ENCODE measurements at regions not wholly inside any gene's neighbourhood (a gene's known extent, or its start where the extent isn't known, plus 50 kb on each side); places are given as distances from the start of the nearest gene placed in this dataset.
"Not testable (repeated sequence)": the region's sequence is repeated elsewhere in the genome, so short reads cannot be mapped to it uniquely, and the experiment has no call there.

DNA sequence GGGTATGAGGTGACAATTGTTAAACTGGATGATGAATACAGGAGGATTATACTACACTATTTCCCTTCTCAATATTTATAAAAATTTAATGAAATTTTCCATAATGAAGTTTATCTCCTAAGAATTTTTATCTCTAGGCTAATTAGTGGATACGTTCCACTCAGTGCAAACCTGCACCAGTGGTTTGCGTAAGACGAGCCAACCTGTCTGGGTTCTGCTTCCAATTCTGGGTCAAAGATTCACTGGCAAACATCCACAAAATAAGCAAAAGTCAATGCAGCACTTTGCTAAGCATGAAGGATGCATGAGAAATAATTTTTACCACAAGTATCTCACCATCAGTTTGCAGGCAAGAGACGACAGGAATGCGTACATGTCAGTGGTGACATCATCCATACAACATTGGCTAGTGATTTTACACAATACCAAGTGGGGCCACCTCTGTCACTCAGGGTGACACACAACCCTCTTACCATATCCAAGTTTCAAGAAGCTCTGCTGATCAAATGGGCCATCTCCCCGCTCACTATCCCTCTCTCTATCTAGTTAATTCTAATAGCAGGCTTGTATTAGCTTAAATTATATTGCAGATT, 51.7 kb downstream of the FAM50B start:
- DNase-seq: no peak

DNA sequence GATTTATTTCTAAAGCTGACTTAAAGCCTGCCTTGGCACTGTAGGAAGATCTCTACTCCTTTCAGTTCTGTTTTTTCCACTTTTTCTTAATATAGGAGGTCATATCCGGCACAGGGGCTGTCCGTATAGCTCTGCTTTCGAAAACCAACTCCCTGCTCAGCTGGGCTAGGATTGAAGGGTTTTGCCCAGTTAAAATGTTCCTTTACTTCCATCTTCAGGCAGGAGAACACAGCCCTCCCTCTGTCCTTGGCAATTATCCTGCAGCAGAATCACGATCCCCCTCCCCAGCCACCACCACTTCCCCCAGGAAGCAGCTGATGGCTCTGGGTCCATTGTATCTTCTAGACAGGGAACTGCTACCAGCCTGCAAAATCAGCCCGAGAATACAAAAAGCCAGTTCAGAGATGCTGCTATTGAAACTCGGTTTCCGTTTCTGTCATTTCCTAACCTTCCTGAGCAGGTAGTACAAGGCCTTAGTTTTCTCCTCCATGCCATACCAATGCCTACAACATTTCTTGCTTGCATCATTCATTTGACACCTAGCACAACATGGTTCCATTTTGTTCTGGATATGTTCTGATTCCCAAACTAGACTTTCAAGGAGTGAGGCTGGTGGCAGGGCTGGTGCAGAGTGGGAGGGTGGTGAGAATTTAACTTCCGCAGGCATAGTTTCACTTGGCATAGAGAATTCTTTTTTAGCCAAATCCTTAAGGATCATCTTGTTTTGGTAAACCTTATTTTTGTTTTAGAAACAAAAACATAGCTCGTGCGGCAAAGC, 53.9 kb downstream of the FAM50B start:
- no peak for DNase-seq

DNA sequence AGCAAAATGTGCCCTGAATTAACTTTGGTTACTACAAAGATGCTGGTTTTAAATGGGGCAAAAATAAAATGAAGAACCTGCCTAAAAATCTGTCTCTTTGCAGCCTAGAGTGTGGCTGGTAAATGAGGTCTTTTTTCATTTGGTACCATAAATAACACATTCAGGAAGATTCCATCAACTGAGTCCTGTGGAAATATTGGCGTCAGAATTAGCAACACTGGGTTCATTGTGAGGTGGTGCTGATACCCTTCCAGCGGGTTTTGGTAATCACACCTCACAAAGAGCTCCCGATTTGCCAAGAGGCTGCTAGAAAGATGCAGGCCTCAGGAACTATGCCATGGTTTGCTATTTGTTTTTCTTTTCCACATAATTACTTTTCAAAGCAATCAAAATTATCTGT, 55.3 kb downstream of the FAM50B start:
- no peak for DNase-seq

DNA sequence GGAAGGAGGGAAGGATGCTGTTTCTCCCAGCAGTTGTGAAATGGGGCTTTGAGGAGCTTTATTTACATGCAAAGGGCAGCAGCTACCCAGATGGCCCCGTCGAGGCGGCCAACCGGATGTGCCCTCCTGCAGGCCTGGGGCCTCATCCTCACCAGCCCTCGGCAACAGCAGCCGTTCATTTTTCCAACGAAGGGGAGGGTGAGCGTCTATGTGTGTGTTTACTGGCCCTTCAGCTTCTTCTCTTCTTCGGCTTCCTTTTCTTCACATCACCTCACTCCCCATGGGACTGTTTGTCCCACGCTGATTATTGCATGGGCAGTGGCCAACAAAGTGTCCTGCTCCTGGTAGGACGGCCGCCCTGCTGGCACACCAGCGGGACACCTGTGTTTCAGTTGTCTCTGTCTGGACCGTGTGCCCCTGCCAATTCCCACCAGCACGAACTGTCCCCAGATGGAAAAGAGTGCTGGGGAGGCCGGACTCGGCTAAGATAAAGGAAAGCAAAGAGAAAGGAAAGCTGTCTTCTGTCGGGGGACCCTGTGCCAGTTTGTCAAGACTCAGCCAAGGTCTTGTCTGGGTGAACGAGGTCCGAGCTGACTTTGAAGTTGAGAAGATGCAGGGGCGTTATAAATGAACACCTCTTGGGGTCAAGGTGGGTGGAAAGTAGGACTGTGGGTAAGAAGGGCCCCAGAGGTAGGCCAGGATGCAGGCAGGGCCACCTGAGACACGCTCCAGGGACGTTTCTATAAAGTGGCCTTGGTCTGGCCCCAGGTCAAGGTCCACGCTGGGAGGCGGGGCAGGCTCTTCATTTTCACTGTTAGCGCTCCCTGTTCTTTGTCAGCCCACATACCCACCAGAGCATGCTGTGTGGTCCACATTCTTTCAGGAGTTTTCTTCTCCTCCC, 57.0 kb downstream of the FAM50B start:
- no peak for DNase-seq

DNA sequence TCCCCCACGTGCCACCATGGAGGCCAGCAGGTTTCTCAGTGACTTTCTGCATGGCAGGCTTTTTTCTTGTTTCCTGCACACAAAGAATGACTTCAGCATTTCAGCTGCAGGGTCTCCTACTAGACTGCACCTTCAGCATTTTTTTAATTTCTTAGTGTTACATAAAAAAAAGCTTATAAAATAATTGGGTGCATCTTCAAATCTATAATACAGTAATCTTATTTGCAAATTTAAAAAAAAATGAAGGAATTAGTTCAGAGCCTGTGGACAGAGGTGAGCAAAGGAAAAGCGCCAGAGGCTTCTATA, 57.6 kb downstream of the FAM50B start:
- DNase-seq: no peak

DNA sequence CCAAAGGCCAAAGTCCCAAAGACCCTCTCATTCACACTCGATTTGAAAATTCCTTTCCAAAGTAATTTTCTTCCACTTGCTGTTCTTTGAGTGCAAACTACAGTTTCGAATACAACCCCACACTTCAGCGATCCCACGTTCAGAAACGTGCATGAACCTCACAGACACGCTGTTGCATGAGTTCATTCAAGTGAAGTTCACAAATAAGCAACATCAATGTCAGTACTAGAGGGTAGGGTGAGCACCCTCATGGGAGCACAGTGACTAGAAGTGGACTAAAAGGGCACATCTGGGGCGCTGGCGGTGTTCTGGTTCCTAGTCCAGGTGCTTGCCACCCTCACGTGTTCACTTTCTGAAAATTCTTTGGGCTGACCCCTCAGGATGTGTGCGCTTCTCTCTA, 59.0 kb downstream of the FAM50B start:
- no peak for DNase-seq

DNA sequence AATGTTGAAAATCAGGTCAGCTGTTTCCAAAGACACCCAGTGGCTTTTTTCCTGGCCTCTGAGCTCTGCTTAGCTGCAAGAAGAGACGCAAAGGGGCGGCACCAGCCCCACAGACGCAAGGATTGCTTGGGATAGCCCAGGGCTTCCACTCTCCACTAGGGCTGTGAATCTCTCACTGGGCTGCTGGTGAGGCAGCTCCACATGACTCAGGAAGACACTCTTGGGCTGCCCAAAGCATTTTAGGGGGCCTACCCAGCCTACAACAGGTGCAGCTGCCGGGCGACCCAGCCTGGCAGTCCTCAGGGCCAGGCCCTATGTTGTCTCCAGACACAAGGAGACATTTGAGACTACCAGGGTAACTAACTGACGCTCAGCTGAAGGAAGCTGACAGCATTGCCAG, 59.8 kb downstream of the FAM50B start:
- DNase-seq: no peak

DNA sequence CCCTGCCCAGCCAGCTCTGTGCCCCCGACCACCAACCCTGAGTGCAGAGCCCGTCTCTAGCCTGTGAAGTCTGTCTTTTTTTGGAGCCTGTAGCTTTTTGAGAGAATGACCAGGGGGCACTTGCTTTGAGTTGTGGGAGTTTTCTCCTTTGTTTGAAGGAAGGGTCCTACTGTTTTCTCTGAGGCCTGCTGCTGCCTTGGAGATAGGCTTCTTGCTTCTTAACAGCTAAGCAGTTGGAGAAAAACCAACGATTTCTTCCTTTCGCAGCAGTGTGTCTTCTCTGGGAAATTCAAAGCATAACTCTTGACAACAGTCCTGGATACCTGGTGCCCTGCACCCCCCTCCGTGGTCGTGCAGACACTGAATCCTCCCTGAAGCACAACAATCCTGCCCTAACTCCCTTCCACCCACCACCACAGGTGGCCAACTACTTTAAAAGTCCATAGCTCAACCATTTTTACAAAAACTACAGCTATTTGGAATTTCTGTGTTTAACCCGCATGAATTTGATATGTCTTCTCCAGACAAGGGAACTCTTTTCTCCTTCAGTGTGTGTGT, 61.0 kb downstream of the FAM50B start:
- no peak for DNase-seq

DNA sequence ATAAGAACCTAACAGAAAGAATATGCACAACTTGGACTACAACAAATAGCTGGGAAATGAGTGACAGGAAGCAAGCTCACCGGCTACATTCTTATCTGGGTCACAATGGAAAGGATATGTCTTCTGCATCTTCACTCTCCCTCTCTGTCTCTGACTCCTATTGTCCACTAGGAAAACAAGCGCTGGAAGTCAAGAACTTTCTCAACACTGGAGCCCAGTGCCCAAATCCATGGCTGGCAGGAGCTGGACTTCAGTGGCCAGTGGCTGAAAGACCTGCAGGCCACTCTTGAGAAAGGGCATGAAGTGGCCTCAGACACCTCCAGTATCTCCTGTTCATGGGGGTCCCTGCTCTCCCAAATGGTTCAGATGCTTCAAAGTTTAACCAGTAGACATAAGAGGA, 62.0 kb downstream of the FAM50B start:
- DNase-seq: no peak

DNA sequence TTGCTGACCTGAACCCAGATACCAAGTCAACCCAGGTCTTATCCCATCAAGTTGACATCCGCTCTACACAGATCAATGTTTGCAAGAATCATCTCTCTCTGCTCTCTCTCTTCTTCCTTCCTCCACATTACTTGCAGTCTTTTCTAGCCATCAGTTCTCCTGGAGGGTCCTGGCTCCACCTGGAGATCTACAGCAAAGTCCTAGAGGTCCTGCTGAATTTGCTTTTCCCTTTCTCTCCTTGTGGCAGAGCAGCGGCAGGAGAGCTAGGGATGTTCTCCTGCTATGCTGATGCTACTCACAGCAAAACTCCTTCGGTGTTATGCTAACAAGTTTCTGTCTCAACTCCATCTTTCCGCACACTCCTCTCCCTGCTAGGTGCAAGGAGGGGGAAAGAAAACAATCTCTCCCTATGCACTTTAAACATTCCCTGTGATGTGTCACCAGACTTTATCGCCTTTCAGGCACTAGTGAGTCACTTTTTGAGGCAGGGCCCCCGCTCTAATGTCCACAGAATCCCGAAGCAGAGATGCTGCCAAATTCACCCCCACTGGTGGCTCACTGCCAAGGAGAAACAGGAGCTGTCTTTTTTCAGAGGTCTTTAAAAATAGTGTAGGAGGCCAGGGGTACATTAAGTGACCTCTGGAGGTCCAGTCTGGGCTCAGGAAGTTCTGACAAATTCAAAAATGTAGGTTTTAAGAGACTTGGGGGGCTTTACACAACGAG, 62.6 kb downstream of the FAM50B start:
- DNase-seq: no peak

DNA sequence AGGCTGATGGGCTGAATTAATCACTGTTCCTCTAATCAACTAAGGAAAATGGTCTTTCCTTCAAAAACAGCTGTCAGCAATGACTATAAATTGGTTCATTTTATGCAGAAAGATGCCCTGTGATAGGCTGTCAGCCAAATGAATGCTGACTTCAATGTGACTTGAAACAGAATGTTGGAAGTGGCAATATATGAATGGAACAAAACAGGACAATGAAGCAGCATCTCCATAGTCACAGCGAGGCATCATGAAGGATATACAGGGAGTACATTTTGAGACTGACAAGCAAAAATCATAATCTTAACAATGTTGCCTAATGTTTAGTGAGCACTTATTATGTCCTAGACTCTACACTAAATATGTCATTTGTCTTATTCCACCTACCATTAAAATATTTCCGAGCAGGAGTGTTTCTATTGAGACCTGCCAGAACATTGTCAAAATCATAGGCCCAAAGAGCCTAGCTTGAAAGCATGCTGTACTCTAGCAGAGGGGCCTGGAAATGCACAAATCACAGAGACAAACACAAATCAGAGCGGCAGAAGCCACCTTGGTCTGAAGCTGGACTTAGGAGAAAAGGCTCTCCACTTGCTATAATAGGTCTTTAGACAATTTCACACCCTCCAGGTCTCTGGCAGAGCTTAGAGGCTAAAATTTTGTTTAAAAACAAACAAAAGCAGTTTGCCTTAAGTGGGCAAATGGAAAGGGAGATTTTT, 63.3 kb downstream of the FAM50B start:
- DNase-seq: no peak

DNA sequence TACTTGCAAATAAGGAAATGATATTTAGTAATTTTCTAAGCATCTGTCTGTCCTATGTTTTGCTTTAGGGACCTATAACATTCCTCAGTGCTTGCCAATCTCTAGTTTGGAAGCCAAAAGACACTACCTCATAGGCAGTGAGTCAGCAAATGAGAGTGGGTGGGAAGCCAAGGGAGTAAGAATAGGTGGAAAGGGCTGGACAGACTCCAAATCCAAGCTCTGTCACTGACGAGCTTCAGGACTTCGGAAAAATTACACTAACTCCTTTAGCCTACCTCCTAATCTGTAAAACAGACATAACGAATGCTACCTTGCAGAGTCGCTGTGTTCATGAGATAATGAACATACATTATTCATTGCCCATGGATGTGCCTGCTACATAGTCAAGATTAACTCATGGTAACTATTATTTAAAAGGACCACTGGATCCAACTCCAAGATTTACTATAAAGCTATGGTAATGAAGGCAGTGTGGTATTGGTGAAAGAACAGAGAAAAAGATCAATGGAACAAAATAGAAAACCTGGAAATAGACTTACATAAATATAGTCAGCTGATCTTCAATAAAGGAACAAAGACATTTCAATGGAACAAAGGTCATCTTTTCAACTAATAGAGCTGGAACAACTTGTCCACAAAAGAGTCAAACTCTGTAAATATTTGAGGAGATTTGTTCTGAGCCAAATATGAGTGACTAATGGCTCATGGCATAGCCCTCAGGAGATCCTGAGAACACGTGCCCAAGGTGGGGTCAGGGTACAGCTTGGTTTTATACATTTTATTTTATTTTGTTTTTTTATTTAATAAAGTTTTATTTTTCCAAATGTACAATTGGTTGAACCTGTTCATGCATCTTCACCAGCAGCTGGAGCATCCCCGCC, 64.1 kb downstream of the FAM50B start:
- DNase-seq: no peak

DNA sequence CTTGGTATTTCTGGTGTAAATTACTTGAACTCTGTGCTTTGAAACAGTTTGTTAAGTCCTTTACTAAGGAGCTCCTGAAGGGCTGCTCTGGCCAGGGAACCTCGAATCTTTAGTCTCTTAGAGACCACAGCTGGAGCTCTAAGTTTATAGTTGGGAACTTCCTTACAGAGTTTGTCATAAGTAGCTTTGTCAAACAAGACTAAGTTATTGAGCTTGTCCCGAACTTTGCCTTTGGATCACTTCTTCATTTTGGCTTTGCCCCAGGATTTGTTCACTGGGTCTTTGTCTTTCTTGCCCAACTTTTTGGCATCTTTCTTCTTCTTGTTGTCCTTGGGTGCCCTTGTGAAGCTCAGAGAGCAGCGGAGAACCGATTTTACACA, 64.8 kb downstream of the FAM50B start:
- DNase-seq: no peak

DNA sequence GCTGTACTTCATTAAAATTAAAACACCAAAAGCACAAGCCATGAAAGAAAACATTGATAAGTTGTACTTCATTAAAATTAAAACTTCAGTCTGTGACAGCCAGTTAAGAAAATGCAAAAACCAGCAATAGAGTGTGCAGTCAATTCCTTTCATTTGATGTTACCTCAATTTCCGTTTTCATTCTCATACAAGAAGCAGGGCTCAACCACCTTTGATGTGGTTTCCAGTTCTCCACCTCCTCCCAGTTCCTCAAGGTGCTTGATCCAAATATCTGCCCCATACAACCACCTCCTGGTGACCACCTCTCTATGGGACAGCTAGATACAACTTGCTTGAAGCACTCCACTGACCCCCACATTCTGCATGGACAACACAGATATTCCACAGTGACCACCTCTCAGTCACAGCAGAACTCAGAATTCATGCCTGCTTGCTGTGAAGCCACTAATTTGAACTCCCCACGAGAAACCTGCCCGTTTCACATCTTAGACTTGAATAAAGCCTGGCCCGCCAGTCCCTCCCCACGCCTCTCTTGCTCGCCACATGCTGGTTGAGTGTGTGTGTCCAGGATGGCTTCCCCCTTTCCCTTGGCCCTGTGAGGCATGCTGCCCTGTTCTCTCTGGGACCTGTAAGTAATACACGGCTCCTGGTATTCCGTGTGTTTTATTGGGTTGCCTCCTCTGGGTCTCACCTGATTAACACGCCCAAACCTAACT, 66.1 kb downstream of the FAM50B start:
- DNase-seq: no peak

DNA sequence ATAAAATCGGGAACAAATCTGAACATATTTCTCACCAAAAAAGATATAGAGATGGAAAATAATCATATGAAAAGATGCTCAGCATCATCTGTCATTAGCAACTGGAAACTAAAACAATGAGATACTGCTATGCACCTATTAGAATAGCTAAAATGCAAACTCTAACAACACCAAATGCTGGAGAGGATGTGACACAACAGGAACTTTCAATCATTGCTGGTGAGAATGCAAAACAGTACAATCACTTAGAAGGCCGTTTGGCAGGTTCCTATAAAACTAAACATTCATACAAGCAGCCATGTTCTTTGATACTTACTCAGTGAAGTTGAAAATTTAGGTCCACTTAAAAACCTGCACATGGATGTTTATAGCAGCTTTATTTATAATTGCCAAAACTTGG, 67.0 kb downstream of the FAM50B start:
- DNase-seq: no peak

DNA sequence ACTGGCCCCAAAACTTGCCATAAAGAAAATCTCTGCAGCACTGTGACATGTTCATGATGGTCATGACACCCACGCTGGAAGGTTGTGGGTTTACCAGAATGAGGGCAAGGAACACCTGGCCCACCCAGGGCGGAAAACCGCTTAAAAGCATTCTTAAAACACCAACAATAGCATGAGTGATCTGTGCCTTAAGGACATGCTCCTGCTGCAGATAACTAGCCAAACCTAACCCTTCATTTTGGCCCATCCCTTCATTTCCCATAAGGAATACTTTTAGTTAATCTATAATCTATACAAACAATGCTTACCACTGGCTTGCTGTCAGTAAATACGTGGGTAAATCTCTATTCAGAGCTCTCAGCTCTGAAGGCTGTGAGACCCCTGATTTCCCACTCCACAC, 67.6 kb downstream of the FAM50B start:
- not testable (repeated sequence) for DNase-seq

DNA sequence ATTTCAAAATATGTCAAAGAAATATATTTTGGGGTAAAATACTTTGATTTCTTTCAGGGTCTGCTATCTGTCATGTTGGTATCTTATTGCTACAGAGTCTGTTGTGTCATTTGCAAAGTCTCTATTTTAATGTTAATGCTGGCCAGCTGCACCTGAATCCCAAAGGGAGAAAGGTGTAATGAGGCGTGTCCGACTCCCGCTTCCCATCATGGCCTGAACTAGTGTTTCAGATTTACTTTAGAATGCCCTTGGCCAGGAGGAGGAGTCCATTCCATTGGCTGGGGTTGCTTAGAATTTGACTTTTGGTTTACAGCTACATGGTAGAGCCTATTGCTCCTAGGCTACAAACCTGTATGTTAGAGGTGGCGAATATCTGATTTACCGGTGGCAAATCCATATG, 69.3 kb downstream of the FAM50B start:
- DNase-seq: no peak

DNA sequence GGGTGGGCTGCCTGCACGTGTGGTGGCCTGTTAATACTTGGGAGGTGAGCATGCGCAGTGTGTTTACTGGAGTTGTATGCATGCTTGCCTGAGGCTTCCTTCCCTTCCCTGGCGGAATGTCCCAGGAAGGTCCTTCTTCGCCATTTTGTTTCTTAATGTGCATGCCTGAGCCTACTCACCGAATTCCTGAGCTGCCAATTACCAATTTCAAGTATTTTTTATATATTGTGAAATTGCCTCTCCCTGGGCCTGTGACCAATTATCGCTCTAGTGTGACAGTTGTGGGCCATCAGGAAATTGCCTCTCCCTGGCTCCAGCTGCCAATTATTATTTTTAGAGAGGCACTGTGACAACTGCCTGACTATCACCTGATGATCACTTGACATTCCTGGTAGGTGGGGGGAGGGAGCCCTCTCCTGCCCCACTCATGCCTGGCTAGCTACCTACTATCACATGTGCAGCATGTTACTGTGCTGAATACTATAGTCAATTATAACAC, 70.0 kb downstream of the FAM50B start:
- DNase-seq: no peak

DNA sequence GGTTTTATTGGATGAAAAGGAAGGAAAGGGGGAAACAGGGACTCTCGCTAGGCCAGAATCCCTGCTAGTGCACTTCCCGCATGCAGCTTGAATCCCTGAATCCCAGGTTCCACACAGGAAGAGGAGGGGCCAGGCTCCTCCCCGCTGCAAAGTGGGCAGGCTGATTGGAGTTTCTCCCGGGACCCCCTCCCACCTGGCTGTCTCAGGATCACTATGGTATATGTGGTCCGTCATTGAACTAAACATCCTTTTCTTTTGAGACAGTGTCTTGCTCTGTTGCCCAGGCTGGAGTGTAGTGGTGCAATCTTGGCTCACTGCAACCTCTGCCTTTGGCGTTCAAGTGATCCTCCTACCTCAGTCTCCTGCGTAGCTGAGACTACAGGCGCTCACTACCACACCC, 70.7 kb downstream of the FAM50B start:
- DNase-seq: no peak

DNA sequence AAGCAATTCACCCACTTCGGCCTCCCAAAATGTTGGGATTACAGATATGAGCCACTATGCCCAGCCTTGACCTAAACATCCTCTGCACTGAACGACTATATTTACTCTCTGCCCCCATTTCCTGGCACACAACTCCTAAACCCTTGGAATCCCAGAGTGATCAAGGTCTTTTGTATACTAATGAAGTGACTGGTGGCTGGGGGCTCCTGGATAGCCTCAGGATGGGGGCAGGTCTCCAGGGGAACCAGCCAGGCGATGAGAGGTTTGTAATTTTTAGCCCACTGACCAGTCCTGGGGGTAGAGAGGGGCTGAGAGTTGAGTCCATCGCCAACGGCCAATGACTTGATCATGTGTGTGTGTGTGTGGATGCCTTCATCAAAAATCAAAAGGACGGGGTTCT, 71.1 kb downstream of the FAM50B start:
- DNase-seq: no peak

DNA sequence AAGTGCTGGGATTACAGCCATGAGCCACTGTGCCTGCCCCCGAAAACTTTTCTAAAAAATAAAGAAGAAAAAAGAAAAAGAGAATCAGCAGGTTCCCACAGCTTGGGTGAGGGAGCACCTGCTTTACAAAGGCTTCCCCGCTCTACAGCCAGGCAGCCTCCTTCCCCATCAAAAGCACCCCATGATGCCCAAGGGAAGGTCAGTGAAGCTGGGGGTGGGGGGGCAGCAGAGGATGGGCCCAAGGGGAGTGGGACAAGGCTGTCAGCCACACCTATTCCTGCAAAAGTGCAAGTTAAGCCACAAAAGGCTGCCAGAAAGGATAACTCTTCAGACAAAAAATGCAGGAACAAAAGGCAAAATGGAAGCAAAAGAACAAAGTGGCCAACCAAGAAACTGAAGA, 72.5 kb downstream of the FAM50B start:
- no peak for DNase-seq

Measured in hematopoietic multipotent progenitor cell treated with erythropoietin and hydrocortisone succinate and interleukin-3 and kit ligand, for 4 days (in vitro differentiated cells).